H9 (cell line): ENCODE measurements at regions not wholly inside any gene's neighbourhood (a gene's known extent, or its start where the extent isn't known, plus 50 kb on each side); places are given as distances from the start of the nearest gene placed in this dataset.

Experiments used
- DNase-seq: peaks from one replicate; pipeline ENCODE4 v3.0.0-alpha.2; 2017
- H2AFZ ChIP-seq: one replicate; pipeline ENCODE4 v1.6.1; 2013; ENCODE audit warnings: mild to moderate bottlenecking, low read length, control low read depth, moderate library complexity
- H2AK5ac ChIP-seq: 2 replicates; pipeline ENCODE4 v1.6.1; 2013; ENCODE audit warnings: low read length, control low read depth, mixed read lengths; ENCODE audit not compliant: insufficient read length
- H2BK120ac ChIP-seq: one replicate; pipeline ENCODE4 v1.6.1; 2013; ENCODE audit warnings: low read depth, mild to moderate bottlenecking, low read length, control low read depth, inconsistent platforms; ENCODE audit not compliant: poor library complexity, severe bottlenecking
- H2BK12ac ChIP-seq: 2 replicates; pipeline ENCODE4 v1.6.1; 2013; ENCODE audit warnings: low read length, control low read depth, mixed read lengths, low read depth; ENCODE audit not compliant: insufficient read length
- H2BK15ac ChIP-seq: 2 replicates; pipeline ENCODE4 v1.6.1; 2013; ENCODE audit warnings: low read depth, low read length, control low read depth
- H2BK20ac ChIP-seq: one replicate; pipeline ENCODE4 v1.6.1; 2013; ENCODE audit warnings: low read depth, mild to moderate bottlenecking, low read length, control low read depth, inconsistent platforms; ENCODE audit not compliant: poor library complexity, severe bottlenecking
- H2BK5ac ChIP-seq: 2 replicates; pipeline ENCODE4 v1.6.1; 2013; ENCODE audit warnings: low read length, control low read depth, mixed read lengths; ENCODE audit not compliant: insufficient read length
- H3K14ac ChIP-seq: 2 replicates; pipeline ENCODE4 v1.6.1; 2013; ENCODE audit warnings: low read length, control low read depth; ENCODE audit not compliant: insufficient read depth
- H3K18ac ChIP-seq: 2 replicates; pipeline ENCODE4 v1.6.1; 2013; ENCODE audit warnings: low read depth, mild to moderate bottlenecking, mixed read lengths, low read length, control low read depth; ENCODE audit not compliant: insufficient read length
- H3K23ac ChIP-seq: 2 replicates; pipeline ENCODE4 v1.6.1; 2013; ENCODE audit warnings: low read length, control low read depth, mixed read lengths, low read depth; ENCODE audit not compliant: insufficient read length
- H3K23me2 ChIP-seq: 2 replicates; pipeline ENCODE4 v1.6.1; 2013; ENCODE audit warnings: low read depth, mild to moderate bottlenecking, mixed read lengths, low read length, control low read depth; ENCODE audit not compliant: insufficient read length, poor library complexity, severe bottlenecking
- H3K27ac ChIP-seq: 2 replicates; pipeline ENCODE4 v1.5.1; 2013; ENCODE audit warnings: low read length, control low read depth, mixed read lengths, low read depth; ENCODE audit not compliant: insufficient read length
- H3K27me3 ChIP-seq: 2 replicates; pipeline ENCODE4 v1.6.1; 2013; ENCODE audit warnings: low read length, control low read depth, inconsistent platforms; ENCODE audit not compliant: insufficient read depth
- H3K4ac ChIP-seq: 2 replicates; pipeline ENCODE4 v1.6.1; 2013; ENCODE audit warnings: low read depth, mild to moderate bottlenecking, control low read depth, inconsistent platforms, low read length, moderate library complexity
- H3K4me1 ChIP-seq: 2 replicates; pipeline ENCODE4 v1.6.1; 2013; ENCODE audit warnings: low read length, control low read depth, inconsistent platforms; ENCODE audit not compliant: insufficient read depth
- H3K4me2 ChIP-seq: 2 replicates; pipeline ENCODE4 v1.6.1; 2013; ENCODE audit warnings: low read length, control low read depth, mixed read lengths; ENCODE audit not compliant: insufficient read length, insufficient read depth
- H3K56ac ChIP-seq: 2 replicates; pipeline ENCODE4 v1.6.1; 2013; ENCODE audit warnings: low read depth, mild to moderate bottlenecking, mixed read lengths, low read length, control low read depth; ENCODE audit not compliant: insufficient read length
- H3K79me1 ChIP-seq: 2 replicates; pipeline ENCODE4 v1.6.1; 2013; ENCODE audit warnings: low read depth, mild to moderate bottlenecking, moderate library complexity, low read length, control low read depth, inconsistent platforms; ENCODE audit not compliant: insufficient read depth, poor library complexity, severe bottlenecking
- H3K79me2 ChIP-seq: 2 replicates; pipeline ENCODE4 v1.6.1; 2013; ENCODE audit warnings: low read length, control low read depth, inconsistent platforms; ENCODE audit not compliant: insufficient read depth
- H3K9ac ChIP-seq: 2 replicates; pipeline ENCODE4 v1.6.1; 2013; ENCODE audit warnings: low read length, control low read depth, mixed read lengths; ENCODE audit not compliant: insufficient read length; ENCODE audit errors: extremely low read depth
- H3K9me3 ChIP-seq: one replicate; pipeline ENCODE4 v1.6.1; 2013; ENCODE audit warnings: low read depth, low read length, inconsistent platforms; ENCODE audit not compliant: control insufficient read depth
- H3T11ph ChIP-seq: one replicate; pipeline ENCODE4 v1.6.1; 2013; ENCODE audit warnings: mild to moderate bottlenecking, low read length, control low read depth, inconsistent platforms
- H4K20me1 ChIP-seq: one replicate; pipeline ENCODE4 v1.6.1; 2013; ENCODE audit not compliant: control insufficient read depth, insufficient read length, insufficient read depth
- H4K5ac ChIP-seq: 2 replicates; pipeline ENCODE4 v1.6.1; 2013; ENCODE audit warnings: low read depth, mild to moderate bottlenecking, mixed read lengths, low read length, control low read depth; ENCODE audit not compliant: insufficient read length
- H4K8ac ChIP-seq: replicated peaks from 2 replicates; pipeline ENCODE4 v1.6.1; 2013; ENCODE audit warnings: low read length, control low read depth, mixed read lengths, low read depth; ENCODE audit not compliant: insufficient read length
- H4K91ac ChIP-seq: 2 replicates; pipeline ENCODE4 v1.6.1; 2013; ENCODE audit warnings: low read depth, mild to moderate bottlenecking, moderate library complexity, mixed read lengths, low read length, control low read depth; ENCODE audit not compliant: insufficient read length
- H3K27ac Mint-ChIP-seq, 3 experiments: 2 replicates in 2 of 3; 3 replicates in 1 of 3; pipeline ENCODE4 v1.8.0; 2020 to 2021; ENCODE audit warnings: mixed read lengths in 3 of 3, mild to moderate bottlenecking in 1 of 3, moderate library complexity in 1 of 3
- H3K27me3 Mint-ChIP-seq: 2 replicates; pipeline ENCODE4 v1.8.0; 2021; ENCODE audit warnings: low read depth, mild to moderate bottlenecking, moderate library complexity, mixed read lengths
- H3K36me3 Mint-ChIP-seq, 3 experiments: 2 replicates in 2 of 3; 3 replicates in 1 of 3; pipeline ENCODE4 v1.8.0; 2020 to 2021; ENCODE audit warnings: low read depth in 3 of 3, mixed read lengths in 3 of 3; ENCODE audit not compliant: insufficient read depth in 1 of 3
- H3K4me1 Mint-ChIP-seq, 2 experiments: 2 replicates each; pipeline ENCODE4 v1.8.0; 2020; ENCODE audit warnings: mixed read lengths in 2 of 2
- H3K4me3 Mint-ChIP-seq, 2 experiments: 2 replicates in 1 of 2; 3 replicates in 1 of 2; pipeline ENCODE4 v1.8.0; 2020 to 2021; ENCODE audit warnings: mild to moderate bottlenecking in 2 of 2, mixed read lengths in 2 of 2, moderate library complexity in 1 of 2
- H3K9me3 Mint-ChIP-seq, 2 experiments: 2 replicates in 1 of 2; 3 replicates in 1 of 2; pipeline ENCODE4 v1.8.0; 2020; ENCODE audit warnings: mild to moderate bottlenecking in 2 of 2, mixed read lengths in 2 of 2, moderate library complexity in 1 of 2
- WGBS: extraction: QIAGEN DNeasy Blood & Tissue Kit; methylation state at CpG from one replicate; pipeline ENCODE4 v1.1.7; 2013; ENCODE audit warnings: missing lambda C conversion rate, low lambda C conversion rate, mixed read lengths; ENCODE audit not compliant: insufficient read length; ENCODE audit errors: extremely low coverage; 5-methylcytosine and 5-hydroxymethylcytosine counted together
- TF ChIP-seq, protein P1 (sequence below): fragments of 200-600 bp; sonication (generic); conservative IDR thresholded peaks from 3 replicates; pipeline ENCODE4 v1.8.0; 2021; ENCODE audit warnings: antibody characterized with exemption, mild to moderate bottlenecking

DNA sequence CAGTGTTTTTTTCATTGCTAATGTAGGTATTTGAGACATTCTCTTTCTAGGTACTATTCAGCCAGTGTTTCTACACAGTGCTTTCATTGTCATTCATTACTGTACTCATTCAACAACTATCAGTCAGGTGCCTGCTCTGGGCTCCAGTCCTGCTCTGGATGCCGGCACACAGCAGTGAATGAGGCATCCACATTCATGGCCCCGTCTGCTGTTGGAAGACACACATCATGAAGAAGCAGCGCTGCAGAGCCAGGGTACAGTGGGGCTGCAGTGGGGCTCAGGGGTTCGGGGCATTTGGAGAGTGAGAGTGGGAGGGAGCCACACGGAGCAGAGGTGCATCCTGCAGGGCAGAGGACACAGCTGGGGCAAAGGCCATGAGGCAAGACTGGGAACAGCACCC is 737.2 kb upstream of the RAB6C start:
- Histone ChIP-seq H3K14ac (no peak overlapping the region), H3K23ac (no peak overlapping the region), H3K27me3 (no peaks in the 10 kb centered on the region), H3K79me1 (no peaks in the 10 kb centered on the region), H4K5ac (no peak overlapping the region), H3K9me3 (no peaks in the 10 kb centered on the region), H3K79me2 (no peaks in the 10 kb centered on the region), H2BK12ac (no peak overlapping the region), H3K18ac (no peak overlapping the region), H4K91ac (no peak overlapping the region), H4K20me1 (no peaks in the 10 kb centered on the region), H3K56ac (no peak overlapping the region), H3T11ph (no peak overlapping the region), H2BK20ac (no peak overlapping the region), H3K4me1 (no peaks in the 10 kb centered on the region), H3K23me2 (no peaks in the 10 kb centered on the region), H4K8ac (no peak overlapping the region), H2BK5ac (no peak overlapping the region), H2AFZ (no peak overlapping the region), H3K4me2 (no peak overlapping the region), H2AK5ac (no peak overlapping the region), H2BK15ac (no peak overlapping the region), H2BK120ac (no peak overlapping the region), H3K27ac (no peak overlapping the region), H3K4ac (no peak overlapping the region), H3K9ac (no peak overlapping the region)
- Mint-ChIP-seq H3K27ac (no peak overlapping the region), H3K9me3 (peaks cover 8 to 9% of the 10 kb centered on the region in 2 experiments), H3K4me1 (peaks cover 6 to 9% of the 10 kb centered on the region in 2 experiments), H3K27me3 (peaks cover 2% of the 10 kb centered on the region; the same call in 1 of the 2 replicates), H3K36me3 (peaks cover 0 to 8% (median 2%) of the 10 kb centered on the region in 3 experiments; a peak in 3 of 7 replicates), H3K4me3 (no peak overlapping the region)
- no peak for DNase-seq
- TF ChIP-seq, protein P1, sequence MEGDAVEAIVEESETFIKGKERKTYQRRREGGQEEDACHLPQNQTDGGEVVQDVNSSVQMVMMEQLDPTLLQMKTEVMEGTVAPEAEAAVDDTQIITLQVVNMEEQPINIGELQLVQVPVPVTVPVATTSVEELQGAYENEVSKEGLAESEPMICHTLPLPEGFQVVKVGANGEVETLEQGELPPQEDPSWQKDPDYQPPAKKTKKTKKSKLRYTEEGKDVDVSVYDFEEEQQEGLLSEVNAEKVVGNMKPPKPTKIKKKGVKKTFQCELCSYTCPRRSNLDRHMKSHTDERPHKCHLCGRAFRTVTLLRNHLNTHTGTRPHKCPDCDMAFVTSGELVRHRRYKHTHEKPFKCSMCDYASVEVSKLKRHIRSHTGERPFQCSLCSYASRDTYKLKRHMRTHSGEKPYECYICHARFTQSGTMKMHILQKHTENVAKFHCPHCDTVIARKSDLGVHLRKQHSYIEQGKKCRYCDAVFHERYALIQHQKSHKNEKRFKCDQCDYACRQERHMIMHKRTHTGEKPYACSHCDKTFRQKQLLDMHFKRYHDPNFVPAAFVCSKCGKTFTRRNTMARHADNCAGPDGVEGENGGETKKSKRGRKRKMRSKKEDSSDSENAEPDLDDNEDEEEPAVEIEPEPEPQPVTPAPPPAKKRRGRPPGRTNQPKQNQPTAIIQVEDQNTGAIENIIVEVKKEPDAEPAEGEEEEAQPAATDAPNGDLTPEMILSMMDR, result no peak
- WGBS, result no CpG with 5 or more reads among the region's 5 CpGs
